ENCODE measurements at regions not wholly inside any gene's neighbourhood (a gene's known extent, or its start where the extent isn't known, plus 50 kb on each side); places are given as distances from the start of the nearest gene placed in this dataset.

GRCh38 chr3:107024551-107025026 lies 352.6 kb upstream of the CCDC54 start:
- TF ChIP-seq POLR2AphosphoS5 (IDR thresholded peaks at IDR 0.05; ENCODE audit: low read depth, low read length) = no peak
- TF ChIP-seq POLR2A (IDR thresholded peaks at IDR 0.05; ENCODE audit: low read depth, low read length) = no peak

Data from GM12892 (cell line).